ENCODE measurements at regions not wholly inside any gene's neighbourhood (a gene's known extent, or its start where the extent isn't known, plus 50 kb on each side); places are given as distances from the start of the nearest gene placed in this dataset.

GRCh38 chr6:132096245-132096644 lies 145.1 kb upstream of the CCN2 start:
- Histone ChIP-seq H3K36me3 (ENCODE audit: control insufficient read depth, insufficient read depth, low read length) (no peaks in the 10 kb centered on the region), H3K27me3 (ENCODE audit: control insufficient read depth, insufficient read depth, low read length) (no peaks in the 10 kb centered on the region), H3K4me3 (ENCODE audit: low read depth, low read length) (no peak overlapping the region)
- no peak for TF ChIP-seq CTCF (IDR thresholded peaks at IDR 0.05; ENCODE audit: insufficient read depth, low read length, severe bottlenecking)
- no peak for FAIRE-seq
- no peak for DNase-seq (ENCODE audit: low read depth)

GRCh38 chr6:132089173-132089572 lies 138.0 kb upstream of the CCN2 start:
- Histone ChIP-seq H3K27me3 (ENCODE audit: control insufficient read depth, insufficient read depth, low read length) (no peaks in the 10 kb centered on the region), H3K4me3 (ENCODE audit: low read depth, low read length) (no peak overlapping the region), H3K36me3 (ENCODE audit: control insufficient read depth, insufficient read depth, low read length) (no peaks in the 10 kb centered on the region)
- DNase-seq (ENCODE audit: low read depth) (no peak), FAIRE-seq (no peak)
- no peak for TF ChIP-seq CTCF (IDR thresholded peaks at IDR 0.05; ENCODE audit: insufficient read depth, low read length, severe bottlenecking)

GRCh38 chr6:132088150-132088549 lies 137.0 kb upstream of the CCN2 start:
- no peak for TF ChIP-seq CTCF (IDR thresholded peaks at IDR 0.05; ENCODE audit: insufficient read depth, low read length, severe bottlenecking)
- Histone ChIP-seq H3K4me3 (ENCODE audit: low read depth, low read length) (no peak overlapping the region), H3K27me3 (ENCODE audit: control insufficient read depth, insufficient read depth, low read length) (no peaks in the 10 kb centered on the region), H3K36me3 (ENCODE audit: control insufficient read depth, insufficient read depth, low read length) (no peaks in the 10 kb centered on the region)
- no peak for FAIRE-seq
- no peak for DNase-seq (ENCODE audit: low read depth)

GRCh38 chr6:132087391-132087790 lies 136.2 kb upstream of the CCN2 start:
- Histone ChIP-seq H3K36me3 (ENCODE audit: control insufficient read depth, insufficient read depth, low read length) (no peaks in the 10 kb centered on the region), H3K27me3 (ENCODE audit: control insufficient read depth, insufficient read depth, low read length) (no peaks in the 10 kb centered on the region), H3K4me3 (ENCODE audit: low read depth, low read length) (no peak overlapping the region)
- TF ChIP-seq CTCF (IDR thresholded peaks at IDR 0.05; ENCODE audit: insufficient read depth, low read length, severe bottlenecking): no peak
- FAIRE-seq: no peak
- DNase-seq (ENCODE audit: low read depth): peak; percentile 21

GRCh38 chr6:132085731-132086130 lies 134.6 kb upstream of the CCN2 start:
- no peaks in the 10 kb centered on the region for H3K36me3 ChIP-seq (ENCODE audit: control insufficient read depth, insufficient read depth, low read length)
- H3K4me3 ChIP-seq (ENCODE audit: low read depth, low read length): no peak overlapping the region
- DNase-seq (ENCODE audit: low read depth): no peak
- no peak for TF ChIP-seq CTCF (IDR thresholded peaks at IDR 0.05; ENCODE audit: insufficient read depth, low read length, severe bottlenecking)
- H3K27me3 ChIP-seq (ENCODE audit: control insufficient read depth, insufficient read depth, low read length): no peaks in the 10 kb centered on the region
- no peak for FAIRE-seq

- DNase-seq (ENCODE audit: low read depth) (peak; percentile 71), FAIRE-seq (no peak)
- Histone ChIP-seq H3K36me3 (ENCODE audit: control insufficient read depth, insufficient read depth, low read length) (no peaks in the 10 kb centered on the region), H3K27me3 (ENCODE audit: control insufficient read depth, insufficient read depth, low read length) (no peaks in the 10 kb centered on the region), H3K4me3 (ENCODE audit: low read depth, low read length) (no peak overlapping the region)
- TF ChIP-seq CTCF (IDR thresholded peaks at IDR 0.05; ENCODE audit: insufficient read depth, low read length, severe bottlenecking): no peak
Observed at GRCh38 chr6:132084811-132085509, 133.8 kb upstream of the CCN2 start.

All from bronchial epithelial cell (primary cell).